Fibroblast of lung (primary cell): ENCODE measurements at regions not wholly inside any gene's neighbourhood (a gene's known extent, or its start where the extent isn't known, plus 50 kb on each side); places are given as distances from the start of the nearest gene placed in this dataset.

Source experiments
- CTCF ChIP-seq, 2 donors: IDR thresholded peaks in 1 of 2; conservative IDR thresholded peaks in 1 of 2; 1 replicate in 1 of 2; 2 replicates in 1 of 2; pipeline ENCODE4 v1.5.1; 2011 to 2012; ENCODE audit warnings: low read length in 2 of 2, control low read depth in 1 of 2, inconsistent platforms in 1 of 2, low read depth in 1 of 2, mild to moderate bottlenecking in 1 of 2
- EZH2 ChIP-seq: IDR thresholded peaks from 2 replicates; pipeline ENCODE4 v1.5.1; 2012; ENCODE audit warnings: low read length, control low read depth, mild to moderate bottlenecking; ENCODE audit errors: missing control alignments

- TF ChIP-seq CTCF (conservative IDR thresholded peaks at IDR 0.05 in 1 of 2, IDR thresholded peaks at IDR 0.05 in 1 of 2; ENCODE audit: low read depth in 1 of 2, low read length in 2 of 2) (no peak), EZH2 (no peak)
Measured at GRCh38 chr9:30301271-30301963, 2083.0 kb upstream of the ACO1 start.
